Spinal cord (tissue), 9 donors: ENCODE measurements at regions not wholly inside any gene's neighbourhood (a gene's known extent, or its start where the extent isn't known, plus 50 kb on each side); places are given as distances from the start of the nearest gene placed in this dataset.

Source experiments
- DNase-seq, 6 donors: peaks; one replicate each; pipeline versions ENCODE4 v3.0.0 to v3.0.0-alpha.2; 2013 to 2015; ENCODE audit warnings: low spot score in 6 of 6, low read depth in 4 of 6
- H3K27ac ChIP-seq: one replicate; pipeline ENCODE4 v1.5.1; 2013; ENCODE audit warnings: low read depth, low read length, control low read depth
- H3K27me3 ChIP-seq: one replicate; pipeline ENCODE4 v1.6.1; 2013; ENCODE audit warnings: low read length; ENCODE audit not compliant: control insufficient read depth, insufficient read depth
- H3K36me3 ChIP-seq: one replicate; pipeline ENCODE4 v1.6.1; 2013; ENCODE audit warnings: low read length; ENCODE audit not compliant: control insufficient read depth, insufficient read depth
- H3K4me1 ChIP-seq: one replicate; pipeline ENCODE4 v1.6.1; 2013; ENCODE audit warnings: low read length; ENCODE audit not compliant: control insufficient read depth, insufficient read depth
- H3K4me3 ChIP-seq: one replicate; pipeline ENCODE4 v1.5.1; 2013; ENCODE audit warnings: low read depth, low read length, control low read depth
- H3K9me3 ChIP-seq: one replicate; pipeline ENCODE4 v1.6.1; 2013; ENCODE audit warnings: low read length; ENCODE audit not compliant: control insufficient read depth, insufficient read depth
- WGBS: methylation state at CpG from one replicate; pipeline ENCODE4 v1.1.5; 2013; ENCODE audit warnings: missing lambda C conversion rate; ENCODE audit not compliant: insufficient coverage; 5-methylcytosine and 5-hydroxymethylcytosine counted together
- donor health status: healthy.

GRCh38 chr12:105454688-105455087, 124.2 kb downstream of the C12orf75 start:
- H3K4me1 ChIP-seq: no peaks in the 10 kb centered on the region

GRCh38 chr12:105455261-105455660, 124.8 kb downstream of the C12orf75 start:
- Histone ChIP-seq H3K27me3 (no peaks in the 10 kb centered on the region), H3K27ac (no peak overlapping the region), H3K9me3 (no peaks in the 10 kb centered on the region), H3K4me1 (no peaks in the 10 kb centered on the region), H3K4me3 (no peak overlapping the region), H3K36me3 (no peaks in the 10 kb centered on the region)
- no peak for DNase-seq
- WGBS: 100% methylated on average over 1 of the region's 3 CpGs

More at GRCh38 chr12:105454688-105455087, 124.2 kb downstream of the C12orf75 start:
- Histone ChIP-seq H3K9me3 (no peaks in the 10 kb centered on the region), H3K36me3 (no peaks in the 10 kb centered on the region), H3K4me3 (no peak overlapping the region), H3K27me3 (no peaks in the 10 kb centered on the region), H3K27ac (no peak overlapping the region)
- 100% methylated on average over 2 of the region's 4 CpGs for WGBS
- DNase-seq: no peak

GRCh38 chr12:105457026-105457425, 126.5 kb downstream of the C12orf75 start:
- no peak for DNase-seq
- no peaks in the 10 kb centered on the region for H3K36me3 ChIP-seq
- H3K4me1 ChIP-seq: no peaks in the 10 kb centered on the region
- H3K27ac ChIP-seq: no peak overlapping the region
- H3K4me3 ChIP-seq: no peak overlapping the region
- no peaks in the 10 kb centered on the region for H3K27me3 ChIP-seq
- H3K9me3 ChIP-seq: no peaks in the 10 kb centered on the region

GRCh38 chr12:105459760-105460330, 129.4 kb downstream of the C12orf75 start:
- 86% methylated on average over 4 of the region's 6 CpGs for WGBS
- no peak for DNase-seq
- H3K27ac ChIP-seq: no peak overlapping the region

GRCh38 chr12:105461271-105461943, 130.9 kb downstream of the C12orf75 start:
- DNase-seq: no peak
- Histone ChIP-seq H3K27me3 (no peaks in the 10 kb centered on the region), H3K4me1 (no peaks in the 10 kb centered on the region), H3K27ac (no peak overlapping the region), H3K36me3 (no peaks in the 10 kb centered on the region), H3K9me3 (no peaks in the 10 kb centered on the region), H3K4me3 (no peak overlapping the region)
- WGBS: 63% methylated on average over 1 of the region's 4 CpGs

More at GRCh38 chr12:105459760-105460330, 129.4 kb downstream of the C12orf75 start:
- Histone ChIP-seq H3K4me3 (no peak overlapping the region), H3K4me1 (no peaks in the 10 kb centered on the region), H3K27me3 (no peaks in the 10 kb centered on the region), H3K36me3 (no peaks in the 10 kb centered on the region), H3K9me3 (no peaks in the 10 kb centered on the region)

- Histone ChIP-seq H3K27ac (no peak overlapping the region), H3K36me3 (no peaks in the 10 kb centered on the region), H3K4me1 (no peaks in the 10 kb centered on the region), H3K27me3 (no peaks in the 10 kb centered on the region), H3K9me3 (no peaks in the 10 kb centered on the region), H3K4me3 (no peak overlapping the region)
- DNase-seq: no peak
- 91% methylated on average over 5 of the region's 7 CpGs for WGBS
These were observed 131.7 kb downstream of the C12orf75 start for GRCh38 chr12:105461944-105462762.

- DNase-seq: no peak
- H3K27me3 ChIP-seq: no peaks in the 10 kb centered on the region
- H3K27ac ChIP-seq: no peak overlapping the region
- peaks cover 2% of the 10 kb centered on the region for H3K4me1 ChIP-seq
- H3K4me3 ChIP-seq: no peak overlapping the region
- WGBS: no CpG with 5 or more reads among the region's 2 CpGs
- H3K36me3 ChIP-seq: no peaks in the 10 kb centered on the region
- H3K9me3 ChIP-seq: no peaks in the 10 kb centered on the region
These were observed 132.3 kb downstream of the C12orf75 start for GRCh38 chr12:105462831-105463230.

- H3K27ac ChIP-seq: no peak overlapping the region
- H3K4me3 ChIP-seq: no peak overlapping the region
- H3K9me3 ChIP-seq: no peaks in the 10 kb centered on the region
- DNase-seq: peak in 2 of 6 donors; percentile 25 to 86
- H3K4me1 ChIP-seq: peaks cover 5% of the 10 kb centered on the region
- no peaks in the 10 kb centered on the region for H3K27me3 ChIP-seq
- WGBS: 74% methylated on average over 2 of the region's 3 CpGs
- H3K36me3 ChIP-seq: no peaks in the 10 kb centered on the region
These were observed 133.9 kb downstream of the C12orf75 start for GRCh38 chr12:105464406-105464805.

GRCh38 chr12:105466231-105466900, 135.9 kb downstream of the C12orf75 start:
- Histone ChIP-seq H3K27me3 (no peaks in the 10 kb centered on the region), H3K4me3 (no peak overlapping the region), H3K36me3 (no peaks in the 10 kb centered on the region), H3K27ac (no peak overlapping the region), H3K4me1 (peaks cover 5% of the 10 kb centered on the region), H3K9me3 (no peaks in the 10 kb centered on the region)
- 60% methylated on average over 5 of the region's 5 CpGs for WGBS
- no peak for DNase-seq
